ENCODE measurements at regions not wholly inside any gene's neighbourhood (a gene's known extent, or its start where the extent isn't known, plus 50 kb on each side); places are given as distances from the start of the nearest gene placed in this dataset.
"Not testable (repeated sequence)": the region's sequence is repeated elsewhere in the genome, so short reads cannot be mapped to it uniquely, and the experiment has no call there.

DNA sequence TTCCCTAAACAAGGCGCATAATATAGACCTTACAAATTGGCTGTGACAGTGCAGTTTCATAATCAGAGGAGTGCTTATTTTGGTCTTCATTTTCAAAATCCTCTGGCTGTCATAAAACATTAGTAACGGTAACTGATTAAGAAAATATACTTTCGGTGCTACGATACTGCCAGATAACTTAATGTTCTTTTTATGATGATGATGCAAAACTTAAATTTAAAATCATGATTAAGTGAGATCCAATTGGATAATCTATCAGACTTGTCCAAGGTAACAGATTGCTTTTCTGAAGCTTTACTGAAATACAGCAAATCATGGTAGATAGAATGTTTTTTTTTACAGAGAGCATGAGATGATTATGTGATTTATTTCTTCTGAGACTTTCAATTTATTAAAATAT lies 364.2 kb upstream of the CNTN3 start:
- no peak for DNase-seq

DNA sequence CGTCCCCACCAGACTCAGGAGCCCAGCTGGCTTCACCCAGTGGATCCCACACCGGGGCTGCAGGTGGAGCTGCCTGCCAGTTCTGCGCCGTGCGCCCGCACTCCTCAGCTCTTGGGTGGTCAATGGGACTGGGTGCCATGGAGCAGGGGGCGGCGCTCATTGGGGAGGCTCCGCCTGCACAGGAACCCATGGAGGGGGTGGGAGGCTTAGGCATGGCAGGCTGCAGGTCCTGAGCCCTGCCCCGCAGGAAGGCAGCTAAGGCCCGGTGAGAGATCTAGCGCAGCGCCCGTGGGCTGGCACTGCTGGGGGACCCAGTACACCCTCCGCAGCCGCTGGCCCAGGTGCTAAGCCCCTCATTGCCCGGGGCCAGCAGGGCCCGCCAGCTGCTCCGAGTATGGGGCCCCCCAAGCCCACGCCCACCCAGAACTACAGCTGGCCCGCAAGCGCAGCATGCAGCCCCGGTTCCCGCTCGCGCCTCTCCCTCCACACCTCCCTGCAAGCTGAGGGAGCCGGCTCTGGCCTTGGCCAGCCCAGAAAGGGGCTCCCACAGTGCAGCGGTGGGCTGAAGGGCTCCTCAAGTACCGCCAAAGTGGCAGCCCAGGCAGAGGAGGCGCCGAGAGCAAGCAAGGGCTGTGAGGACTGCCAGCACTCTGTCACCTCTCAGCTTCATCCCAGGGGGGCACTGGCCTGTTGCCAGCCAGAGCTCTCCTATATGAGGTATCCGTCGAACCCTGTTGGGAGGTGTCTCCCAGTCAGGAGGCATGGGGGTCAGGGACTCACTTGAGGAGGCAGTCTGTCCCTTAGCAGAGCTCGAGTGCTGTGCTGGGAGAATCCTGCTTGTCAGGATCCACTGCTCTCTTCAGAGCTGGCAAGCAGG lies 370.8 kb upstream of the CNTN3 start:
- DNase-seq: not testable (repeated sequence)

DNA sequence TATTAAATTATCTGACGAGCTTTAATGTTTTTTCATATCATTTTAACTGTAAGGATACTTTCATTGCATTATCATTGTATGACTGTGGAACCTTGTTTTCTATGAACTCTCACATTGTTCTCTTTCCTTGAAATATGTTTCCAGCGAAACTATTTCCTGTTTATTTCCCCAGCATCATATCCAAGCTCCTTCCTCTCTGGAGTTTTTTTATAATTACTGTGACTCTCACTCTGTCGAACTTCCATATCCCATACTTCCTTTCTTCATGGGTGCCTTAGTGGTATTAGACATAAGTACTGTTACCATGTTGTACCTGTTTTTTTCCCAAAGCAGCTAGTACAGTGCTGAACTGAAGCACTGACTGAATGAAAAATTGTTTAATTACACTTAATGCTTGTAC lies 373.6 kb upstream of the CNTN3 start:
- no peak for DNase-seq

DNA sequence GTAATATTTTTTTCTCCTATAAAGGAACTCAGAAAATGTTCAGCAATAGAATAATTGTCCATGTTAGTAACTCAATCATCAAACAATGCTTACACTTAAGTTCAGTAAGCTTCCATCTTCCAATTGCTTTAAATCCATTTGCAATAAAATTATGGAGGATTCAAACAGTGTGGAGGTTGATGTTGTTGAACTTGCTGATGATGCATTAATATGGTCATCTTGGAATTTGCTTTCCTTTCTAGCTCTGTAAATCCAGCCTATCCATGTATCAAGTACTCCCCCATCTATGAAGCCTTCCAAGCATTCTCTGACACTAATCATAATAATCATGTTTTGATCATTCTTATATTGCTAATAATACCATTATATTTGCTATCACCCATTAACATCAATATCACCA lies 378.4 kb upstream of the CNTN3 start:
- no peak for DNase-seq

DNA sequence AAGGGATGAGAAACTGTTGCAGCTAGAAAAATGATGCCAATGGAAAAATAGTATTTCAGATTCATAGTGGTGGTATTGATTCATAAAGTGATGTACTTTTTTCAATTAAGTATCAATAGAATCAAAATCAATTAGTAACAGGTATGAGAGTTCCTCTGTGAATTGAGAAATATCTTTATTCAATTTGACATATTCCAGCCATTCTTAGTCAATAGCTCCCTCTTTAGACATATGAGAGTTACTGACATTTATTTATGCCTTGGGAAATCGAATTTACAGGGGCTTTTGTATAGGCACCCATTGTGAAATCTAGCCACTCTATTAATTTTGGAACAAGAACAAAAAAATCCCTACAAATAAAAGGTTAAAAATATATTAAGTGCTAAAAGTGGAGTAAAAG lies 386.9 kb upstream of the CNTN3 start:
- DNase-seq: no peak

DNA sequence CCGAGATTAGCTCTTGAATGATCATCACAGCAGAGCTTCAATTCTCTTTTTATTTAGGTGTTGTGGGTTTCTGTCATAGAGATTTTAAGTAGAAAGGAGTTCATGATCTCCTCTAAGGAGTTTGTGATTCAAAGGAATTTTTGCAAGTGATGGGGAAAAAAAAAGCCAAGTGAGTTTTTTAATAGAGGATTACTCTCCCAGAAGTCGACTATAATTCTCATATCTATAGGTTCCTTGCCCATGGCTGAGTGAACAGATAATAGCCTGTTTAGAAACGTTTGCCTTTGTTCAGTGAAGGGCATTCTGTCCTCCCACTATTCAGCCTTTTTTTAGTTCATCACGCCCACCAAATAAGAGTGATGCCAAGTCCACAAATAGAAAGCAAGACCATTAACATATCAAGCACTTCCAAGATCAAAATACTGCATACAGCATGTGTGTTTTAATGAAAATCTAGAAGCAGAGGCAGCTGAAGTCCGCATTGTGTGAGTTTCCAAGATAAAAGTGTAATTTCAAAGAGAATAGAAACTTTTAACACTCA lies 398.4 kb upstream of the CNTN3 start:
- no peak for DNase-seq

DNA sequence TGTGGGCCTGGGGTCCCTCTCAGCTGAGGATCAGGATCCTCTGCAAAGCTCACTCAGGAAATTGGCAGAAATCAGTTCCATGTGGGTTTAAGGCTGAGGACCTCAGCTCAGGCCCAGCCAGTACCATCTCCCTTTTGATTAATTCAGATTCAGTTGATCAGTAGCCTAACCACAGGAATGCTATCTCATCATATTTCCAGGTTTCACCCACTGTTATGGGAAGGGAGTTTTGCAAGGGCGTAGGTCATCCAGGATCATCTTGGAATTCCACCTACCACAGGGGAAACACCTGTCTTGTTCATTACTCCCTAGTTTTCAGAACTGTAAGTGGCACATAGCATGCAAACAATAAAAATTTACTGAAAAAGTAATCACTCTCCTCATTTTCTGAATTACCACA lies 399.5 kb upstream of the CNTN3 start:
- DNase-seq: no peak

DNA sequence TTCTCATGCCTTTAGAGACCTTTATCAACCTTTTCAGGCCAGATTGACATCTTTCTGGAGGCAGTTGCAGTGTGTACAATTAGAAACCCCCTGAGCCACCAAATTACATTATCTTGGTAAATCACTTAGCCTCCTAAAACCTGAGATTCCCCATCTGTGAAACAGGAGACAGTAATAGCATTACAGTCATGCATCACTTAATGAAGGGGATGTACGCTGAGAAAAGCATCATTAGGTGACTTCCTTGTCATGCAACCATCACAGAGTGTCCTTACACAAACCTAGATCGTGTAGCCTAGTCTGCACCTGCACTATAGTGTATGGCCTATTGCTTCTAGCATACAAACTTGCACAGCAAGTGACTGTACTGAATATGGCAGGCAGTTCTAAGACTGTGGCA lies 400.8 kb upstream of the CNTN3 start:
- DNase-seq: no peak

DNA sequence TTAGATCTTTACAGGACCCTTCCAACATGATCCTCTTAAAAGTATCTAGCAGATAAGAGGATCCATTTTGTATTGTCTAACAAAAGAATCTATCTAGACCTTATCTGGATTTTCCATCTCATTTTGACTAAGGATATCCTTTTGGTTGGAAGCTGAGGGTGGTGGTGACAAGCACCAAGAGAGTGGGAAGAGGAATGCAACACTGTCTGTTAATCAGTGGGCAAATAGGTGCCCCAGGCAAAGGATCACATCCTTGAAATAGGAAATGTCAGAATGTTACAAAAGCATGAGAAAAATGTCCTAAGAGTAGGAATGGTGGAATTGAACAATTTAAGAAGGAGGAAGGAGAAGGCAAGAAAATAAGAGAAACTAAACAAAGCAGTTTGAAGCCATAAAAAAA lies 420.7 kb upstream of the CNTN3 start:
- DNase-seq: no peak

DNA sequence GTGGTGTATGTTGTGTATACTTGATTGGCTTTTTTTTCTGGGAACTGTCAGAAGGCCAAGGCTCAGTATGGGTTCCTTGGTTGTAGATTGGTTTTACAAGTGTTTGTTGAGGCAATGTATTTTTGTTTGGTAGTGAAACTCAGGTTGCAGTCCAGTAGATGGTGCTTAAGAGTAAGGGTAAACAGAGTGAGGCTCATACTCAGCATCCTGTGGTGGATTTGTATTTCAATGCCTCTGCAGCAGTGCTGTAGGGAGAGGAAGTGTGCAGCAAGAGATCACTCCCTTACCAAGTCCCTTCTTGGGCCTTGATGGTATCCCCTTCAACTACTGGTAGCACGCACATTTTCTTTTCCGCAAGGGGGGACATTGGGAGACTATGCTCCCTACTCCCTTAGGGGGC lies 428.5 kb upstream of the CNTN3 start:
- no peak for DNase-seq

DNA sequence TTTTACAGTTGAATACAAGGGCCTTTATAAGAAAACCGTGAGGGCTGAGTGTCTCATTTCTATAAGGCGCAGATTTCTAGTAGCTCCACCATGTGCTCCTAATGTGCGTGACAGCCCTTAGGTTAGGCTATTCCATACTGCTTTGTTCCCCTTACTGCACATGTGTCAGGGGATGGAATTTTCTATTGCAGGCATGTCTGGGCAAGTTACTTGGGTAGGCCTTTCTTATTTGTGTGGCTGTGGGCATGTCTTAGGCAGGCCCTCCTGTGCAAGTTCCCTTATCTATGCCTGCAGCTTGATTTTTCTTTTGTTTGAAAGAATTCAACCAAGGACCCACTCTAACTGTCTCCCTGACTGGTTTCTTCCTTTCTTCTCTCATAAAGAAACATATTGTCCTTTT lies 434.2 kb upstream of the CNTN3 start:
- no peak for DNase-seq

DNA sequence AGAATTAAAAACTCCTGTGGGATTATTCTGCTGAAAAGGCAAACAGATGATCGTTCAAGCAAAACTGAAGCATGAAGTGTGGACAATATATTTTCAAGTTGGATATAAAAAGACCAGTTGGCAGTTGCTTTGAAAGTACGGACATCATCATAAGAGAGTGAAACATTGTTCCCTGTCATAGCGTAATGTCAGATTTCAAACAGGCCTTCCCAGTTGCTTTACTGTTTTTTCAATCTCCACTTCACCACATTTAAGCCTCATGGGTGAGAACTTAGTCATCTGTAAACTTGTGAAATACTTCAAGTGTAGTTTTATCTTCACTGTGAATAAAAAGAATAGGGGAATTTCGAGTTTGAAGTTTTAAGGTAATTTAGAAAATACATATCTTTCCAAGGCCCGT lies 435.1 kb upstream of the CNTN3 start:
- peak; percentile 15 for DNase-seq

DNA sequence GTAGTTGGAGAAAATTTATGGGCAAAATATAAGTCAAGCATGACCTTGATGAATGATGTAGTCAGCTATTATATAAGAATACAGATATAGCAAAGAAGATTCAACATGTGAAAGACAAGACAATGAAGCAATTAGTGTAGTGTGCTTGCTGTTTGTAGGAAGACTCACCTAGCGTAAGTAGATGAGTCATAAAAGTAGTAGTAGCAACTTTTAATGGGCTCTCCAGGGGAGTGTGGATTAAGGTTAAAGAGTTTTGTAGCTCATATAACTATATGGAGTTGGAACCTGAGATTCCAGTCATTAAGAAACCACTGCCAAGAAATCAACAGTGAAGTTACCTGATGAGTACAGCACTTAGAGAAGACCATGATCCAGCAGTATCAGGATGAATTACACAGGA lies 444.7 kb upstream of the CNTN3 start:
- no peak for DNase-seq

DNA sequence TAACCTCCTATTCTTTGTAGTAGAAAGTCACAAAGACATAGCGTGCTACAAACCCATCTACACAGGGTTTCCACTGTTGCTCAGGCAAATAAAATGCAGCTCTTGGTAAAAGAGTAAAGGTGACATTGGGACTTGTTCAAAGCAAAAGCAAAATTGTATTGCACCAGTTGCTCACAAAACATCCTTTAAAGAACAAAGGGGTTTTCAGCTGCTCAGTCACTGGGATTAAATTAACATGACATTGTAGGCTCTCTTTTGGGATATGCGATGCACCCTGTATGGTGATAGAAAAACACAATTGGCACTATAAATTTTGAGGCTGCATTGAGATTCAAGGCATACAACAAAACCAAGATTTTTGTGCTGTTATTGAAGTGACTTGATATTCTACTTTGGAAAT lies 447.3 kb upstream of the CNTN3 start:
- DNase-seq: no peak

DNA sequence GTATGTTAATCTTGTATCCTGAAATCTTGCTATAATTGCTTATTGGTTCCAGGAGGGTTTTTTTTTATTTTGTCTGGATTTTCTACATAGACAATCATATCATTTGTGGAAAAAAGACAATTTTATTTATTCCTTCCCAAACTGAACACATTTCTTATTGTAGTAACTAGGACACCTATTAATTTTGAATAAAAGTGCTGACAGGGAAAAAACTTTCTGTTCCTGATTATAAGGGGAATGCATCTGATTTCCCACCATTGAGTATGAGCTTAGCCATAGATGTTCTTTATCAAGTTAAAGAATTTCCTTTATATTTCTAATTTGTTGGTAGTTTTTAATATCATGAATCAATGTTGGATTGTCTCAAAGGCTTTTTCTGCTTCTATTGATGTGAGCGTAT lies 460.7 kb upstream of the CNTN3 start:
- DNase-seq: no peak

DNA sequence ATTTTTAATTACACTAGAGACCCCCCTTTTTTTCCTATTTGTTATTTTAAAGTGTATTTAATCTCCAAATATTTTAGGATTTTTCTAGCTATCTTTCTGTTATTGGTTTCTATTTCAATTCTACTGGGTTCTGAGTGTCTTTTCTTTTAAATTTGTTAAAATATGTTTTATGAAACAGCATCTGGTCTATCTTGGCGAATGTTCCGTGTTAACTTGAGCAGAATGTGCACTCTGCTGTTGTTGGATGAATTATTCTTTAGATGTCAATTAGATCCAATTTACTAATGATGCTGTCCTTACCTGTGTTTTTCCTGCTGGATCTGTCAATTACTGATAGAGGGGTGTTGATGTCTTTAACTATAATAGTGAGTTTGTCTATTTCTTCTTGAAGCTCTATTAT lies 462.0 kb upstream of the CNTN3 start:
- no peak for DNase-seq

DNA sequence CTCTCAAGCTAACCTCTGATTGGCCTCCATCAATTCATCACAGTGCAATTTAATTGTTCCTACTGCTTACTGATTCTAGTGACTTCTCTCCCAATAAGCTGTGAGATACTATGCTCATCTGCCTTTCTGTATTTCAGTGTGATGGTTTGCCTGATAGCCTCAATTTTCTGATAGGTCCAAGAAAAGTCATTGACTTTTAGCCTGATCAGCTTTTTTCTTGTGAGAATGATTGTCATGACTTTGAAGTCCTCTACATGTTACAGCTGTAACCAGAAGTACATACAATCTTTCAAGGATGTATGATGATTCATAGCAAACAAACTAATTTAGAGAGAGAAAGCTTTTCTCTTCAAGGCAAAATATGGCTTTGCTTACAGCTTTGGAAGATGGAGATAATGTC lies 463.8 kb upstream of the CNTN3 start:
- DNase-seq: no peak

DNA sequence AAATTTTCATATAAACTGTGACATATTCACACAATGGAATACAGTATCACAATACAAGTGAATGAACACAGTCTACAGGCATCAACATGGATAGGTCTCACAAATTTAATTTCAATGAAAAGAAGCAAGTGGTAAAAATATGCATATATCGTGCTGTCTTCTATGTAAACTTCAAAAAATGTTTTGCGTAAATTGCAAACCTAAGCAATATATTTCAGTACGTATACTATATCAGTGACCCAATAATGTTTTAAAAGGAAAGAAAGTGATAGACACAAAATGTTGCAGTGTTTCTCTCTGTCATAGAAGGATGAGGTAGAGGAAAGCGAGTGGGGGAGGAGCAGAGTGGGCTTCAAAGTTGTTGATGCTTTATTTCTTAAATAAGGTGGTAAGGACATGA lies 468.4 kb upstream of the CNTN3 start:
- DNase-seq: no peak

DNA sequence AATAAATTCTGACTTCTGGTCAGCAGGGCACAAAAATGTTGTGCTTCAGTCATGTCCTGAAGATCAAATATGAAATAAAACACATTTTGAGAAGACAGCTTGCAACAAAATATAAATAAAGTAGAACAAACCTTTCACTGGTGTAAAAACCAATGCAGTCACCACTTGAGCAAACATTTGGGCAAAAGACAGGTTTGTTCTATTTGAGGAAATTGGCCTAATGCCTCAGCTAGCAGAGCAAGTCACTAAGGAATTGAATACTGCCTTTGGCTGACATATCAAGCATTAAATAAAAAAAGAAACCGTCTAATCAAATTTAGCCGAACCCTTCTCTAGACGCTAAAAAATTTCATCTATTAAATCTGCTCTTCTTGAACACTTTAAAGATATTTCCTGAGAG lies 475.4 kb upstream of the CNTN3 start:
- no peak for DNase-seq

DNA sequence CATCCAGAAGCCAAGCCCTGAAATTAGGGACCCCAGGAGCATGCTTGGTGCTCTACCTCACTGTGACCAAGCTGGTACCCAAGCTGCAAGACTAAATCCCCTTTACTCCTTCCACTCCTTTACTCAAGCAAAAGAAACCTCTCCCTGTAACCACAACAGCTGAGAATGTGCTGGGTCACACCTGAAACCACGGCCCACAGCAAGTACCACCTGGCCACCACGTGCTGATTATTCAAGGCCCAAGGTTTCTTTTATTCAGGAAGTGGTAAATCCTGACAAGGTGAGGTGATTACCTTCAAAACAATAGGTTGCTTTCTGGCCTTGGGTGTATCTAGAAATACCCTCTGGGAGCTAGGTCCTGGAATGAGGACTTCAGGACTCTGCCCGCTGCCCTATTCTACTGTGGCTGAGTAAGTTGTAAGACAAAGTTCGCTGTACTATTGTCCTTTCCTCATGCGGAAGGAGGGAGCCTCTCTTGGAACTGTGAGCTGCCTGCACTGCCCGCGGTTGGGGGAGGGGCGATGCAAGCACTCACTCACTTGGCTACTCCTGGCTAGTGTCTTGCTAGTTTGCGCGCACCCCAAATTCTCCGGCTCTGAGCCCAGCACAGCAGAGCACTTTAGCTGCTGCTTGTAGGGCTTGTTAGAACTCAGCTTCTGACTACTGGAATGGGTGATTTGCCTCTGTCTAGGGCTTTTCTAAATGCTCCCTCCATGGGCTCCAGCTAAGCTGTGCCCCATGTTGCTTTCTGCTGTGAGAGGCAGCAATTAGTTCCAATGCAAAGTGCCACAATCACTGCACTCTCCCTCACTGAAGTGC lies 487.1 kb upstream of the CNTN3 start:
- peak; percentile 4 for DNase-seq

DNA sequence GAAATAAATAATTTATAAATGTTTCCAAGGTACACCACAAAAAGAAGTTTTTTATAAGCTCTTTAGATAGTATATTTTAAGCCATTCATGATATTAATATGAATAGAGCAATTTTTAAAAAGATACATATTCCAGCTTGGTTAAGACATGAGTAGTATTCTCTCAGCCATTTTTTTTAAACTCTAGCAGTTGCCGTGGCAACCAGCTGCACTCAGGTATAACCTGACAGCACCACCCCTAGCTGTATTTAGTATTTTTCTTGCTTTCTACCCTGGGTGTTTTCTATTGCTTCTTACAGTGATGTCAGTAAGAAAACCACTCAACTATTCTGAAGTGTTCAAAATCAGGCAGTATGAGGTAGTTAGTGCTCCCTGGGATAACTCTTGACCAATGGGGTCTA lies 496.3 kb upstream of the CNTN3 start:
- no peak for DNase-seq

DNA sequence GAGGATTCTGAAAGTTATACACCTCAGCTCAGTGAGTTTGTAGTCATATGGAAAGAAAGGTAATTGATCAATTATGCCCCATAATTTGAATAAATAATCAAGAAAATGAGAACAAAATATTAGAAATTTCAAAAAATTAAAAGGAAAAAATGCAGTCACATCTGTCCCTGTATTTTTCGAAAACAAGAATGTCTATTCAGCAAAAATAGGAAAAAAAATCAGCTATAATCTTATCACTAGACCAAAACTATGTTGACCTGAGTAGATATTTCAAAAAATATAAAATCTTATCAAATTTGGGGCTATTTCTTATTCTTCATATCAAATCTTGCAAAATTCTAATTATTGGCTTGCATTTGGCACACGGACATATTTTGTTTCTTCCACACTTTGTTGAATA lies 501.2 kb upstream of the CNTN3 start:
- DNase-seq: no peak

DNA sequence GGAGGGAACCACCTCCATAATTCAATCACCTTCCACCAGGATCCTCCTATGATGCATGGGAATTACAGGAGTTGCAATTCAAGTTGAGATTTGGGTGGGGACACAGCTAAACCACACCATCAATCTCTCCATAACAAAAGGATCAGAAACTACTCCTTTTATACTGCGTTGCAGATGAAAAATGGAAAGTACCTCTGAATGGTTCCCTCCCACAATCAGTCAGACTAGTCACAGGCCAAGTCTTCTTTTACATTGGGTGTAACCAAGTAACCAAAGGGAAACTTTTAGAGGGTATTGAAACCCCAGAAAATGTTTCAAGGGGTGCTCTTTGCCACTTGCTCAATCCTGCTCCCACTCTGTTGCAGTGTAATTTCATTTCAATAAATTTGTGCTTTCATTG lies 504.3 kb upstream of the CNTN3 start:
- no peak for DNase-seq

DNA sequence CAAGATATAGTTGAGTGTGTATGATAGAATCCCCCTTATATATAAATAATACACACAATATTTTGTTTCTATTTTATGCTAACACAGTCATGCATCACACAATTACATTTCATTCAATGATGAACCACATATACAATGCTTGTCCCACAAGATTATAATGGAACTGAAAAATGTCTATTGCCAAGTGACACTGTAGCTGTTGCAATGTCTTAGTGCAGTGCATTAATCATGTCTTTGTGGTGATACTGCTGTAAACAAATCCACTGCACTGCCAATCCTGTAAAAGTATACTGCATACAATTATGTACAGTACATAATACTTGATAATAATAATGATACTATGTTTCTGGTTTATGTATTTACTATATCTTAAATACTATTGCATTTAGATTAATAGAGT lies 512.1 kb upstream of the CNTN3 start:
- no peak for DNase-seq
